ENCODE measurements at regions not wholly inside any gene's neighbourhood (a gene's known extent, or its start where the extent isn't known, plus 50 kb on each side); places are given as distances from the start of the nearest gene placed in this dataset.

DNA sequence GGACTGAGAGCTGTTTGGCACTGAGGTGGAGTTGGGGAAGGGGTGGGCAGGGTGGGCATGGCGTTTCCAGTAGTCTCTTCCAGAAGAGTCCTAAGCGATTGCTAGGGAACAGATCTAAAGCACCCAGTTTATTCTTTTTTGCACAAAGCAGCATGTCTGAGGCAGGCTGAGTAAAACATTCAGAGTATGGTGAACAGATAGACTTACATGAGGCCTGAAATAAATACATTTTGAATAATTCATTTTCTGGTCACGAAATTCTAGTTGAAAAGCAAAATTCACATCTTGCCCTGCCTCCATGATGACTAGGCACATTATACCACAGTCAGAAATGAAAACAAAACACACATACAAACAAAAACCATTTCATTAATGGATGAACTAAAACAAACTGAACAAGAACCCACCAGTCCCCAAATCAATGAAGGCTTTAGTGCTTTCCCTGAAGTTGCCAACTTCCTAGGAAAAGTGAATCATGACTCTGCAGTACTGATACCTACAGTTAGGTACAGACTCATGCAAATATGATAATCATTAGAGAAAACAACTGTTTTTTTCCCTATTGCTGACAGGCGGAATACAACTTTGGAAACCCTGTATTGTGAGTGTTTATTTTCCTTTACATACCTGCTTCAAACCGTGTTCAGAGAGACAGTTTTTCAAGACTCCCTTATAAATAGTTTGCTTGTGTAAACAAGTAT is 702.9 kb upstream of the POU3F2 start:
- no peak for DNase-seq
- no peaks in the 10 kb centered on the region for H3K27me3 Mint-ChIP-seq (ENCODE audit: insufficient read depth)
- TF ChIP-seq, protein P1, sequence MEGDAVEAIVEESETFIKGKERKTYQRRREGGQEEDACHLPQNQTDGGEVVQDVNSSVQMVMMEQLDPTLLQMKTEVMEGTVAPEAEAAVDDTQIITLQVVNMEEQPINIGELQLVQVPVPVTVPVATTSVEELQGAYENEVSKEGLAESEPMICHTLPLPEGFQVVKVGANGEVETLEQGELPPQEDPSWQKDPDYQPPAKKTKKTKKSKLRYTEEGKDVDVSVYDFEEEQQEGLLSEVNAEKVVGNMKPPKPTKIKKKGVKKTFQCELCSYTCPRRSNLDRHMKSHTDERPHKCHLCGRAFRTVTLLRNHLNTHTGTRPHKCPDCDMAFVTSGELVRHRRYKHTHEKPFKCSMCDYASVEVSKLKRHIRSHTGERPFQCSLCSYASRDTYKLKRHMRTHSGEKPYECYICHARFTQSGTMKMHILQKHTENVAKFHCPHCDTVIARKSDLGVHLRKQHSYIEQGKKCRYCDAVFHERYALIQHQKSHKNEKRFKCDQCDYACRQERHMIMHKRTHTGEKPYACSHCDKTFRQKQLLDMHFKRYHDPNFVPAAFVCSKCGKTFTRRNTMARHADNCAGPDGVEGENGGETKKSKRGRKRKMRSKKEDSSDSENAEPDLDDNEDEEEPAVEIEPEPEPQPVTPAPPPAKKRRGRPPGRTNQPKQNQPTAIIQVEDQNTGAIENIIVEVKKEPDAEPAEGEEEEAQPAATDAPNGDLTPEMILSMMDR (IDR thresholded peaks at IDR 0.05) = no peak
- H3K27ac Mint-ChIP-seq = no peak overlapping the region
- no peaks in the 10 kb centered on the region for H3K4me1 Mint-ChIP-seq (ENCODE audit: low read depth)
- no peaks in the 10 kb centered on the region for H3K36me3 Mint-ChIP-seq (ENCODE audit: low read depth)
- no peak overlapping the region for H3K4me3 Mint-ChIP-seq
- peaks cover 22% of the 10 kb centered on the region for H3K9me3 Mint-ChIP-seq

DNA sequence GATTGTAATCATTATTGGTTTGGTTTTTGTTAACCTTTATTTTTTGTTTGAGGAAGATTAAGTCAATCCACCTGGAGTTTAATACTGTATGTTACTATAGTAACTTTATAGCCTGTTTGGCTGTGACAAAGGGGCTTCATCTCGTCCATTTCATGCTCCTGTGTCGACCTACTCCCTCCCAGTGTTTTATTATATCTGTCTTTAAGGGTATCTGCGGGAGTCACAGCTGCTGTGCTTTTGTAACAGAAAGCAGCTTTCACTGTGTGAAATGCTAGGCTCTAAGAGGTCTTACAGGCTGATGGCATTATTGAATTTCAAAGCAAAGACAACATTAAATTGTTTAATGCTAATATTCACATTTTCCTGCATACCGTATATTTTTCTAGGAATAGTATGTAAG is 698.0 kb upstream of the POU3F2 start:
- TF ChIP-seq, protein P1 (IDR thresholded peaks at IDR 0.05) = no peak
- no peaks in the 10 kb centered on the region for H3K27me3 Mint-ChIP-seq (ENCODE audit: insufficient read depth)
- H3K9me3 Mint-ChIP-seq = peaks cover 12% of the 10 kb centered on the region
- DNase-seq = no peak
- no peak overlapping the region for H3K4me3 Mint-ChIP-seq
- H3K36me3 Mint-ChIP-seq (ENCODE audit: low read depth) = no peaks in the 10 kb centered on the region
- H3K27ac Mint-ChIP-seq = no peak overlapping the region
- H3K4me1 Mint-ChIP-seq (ENCODE audit: low read depth) = no peaks in the 10 kb centered on the region

DNA sequence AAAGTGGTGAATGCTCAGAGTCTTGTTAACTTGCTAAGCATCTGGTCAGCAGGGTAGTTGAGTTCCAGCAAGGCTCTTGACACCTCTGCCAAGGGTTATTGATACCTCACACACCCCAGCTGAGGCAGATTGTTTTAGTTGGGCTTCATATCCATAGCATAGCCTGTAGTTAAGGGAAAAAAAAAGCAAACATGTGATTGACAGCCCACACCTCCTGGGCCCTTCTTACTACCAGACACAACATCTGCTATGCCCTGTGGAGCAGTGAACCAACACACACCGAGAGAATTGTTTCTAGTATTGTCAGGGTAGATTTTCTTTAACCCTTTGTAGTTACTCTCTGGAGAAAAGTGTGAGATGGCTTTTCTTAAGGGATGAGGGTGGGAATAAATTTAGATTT is 697.0 kb upstream of the POU3F2 start:
- Mint-ChIP-seq H3K4me3 (no peak overlapping the region), H3K27me3 (ENCODE audit: insufficient read depth) (no peaks in the 10 kb centered on the region), H3K36me3 (ENCODE audit: low read depth) (0 out of 2 replicates have a peak, but pooled peaks cover 7% of the 10 kb centered on the region), H3K27ac (no peak overlapping the region), H3K4me1 (ENCODE audit: low read depth) (no peaks in the 10 kb centered on the region), H3K9me3 (peaks cover 19% of the 10 kb centered on the region)
- TF ChIP-seq, protein P1 (IDR thresholded peaks at IDR 0.05) = no peak
- DNase-seq = no peak

DNA sequence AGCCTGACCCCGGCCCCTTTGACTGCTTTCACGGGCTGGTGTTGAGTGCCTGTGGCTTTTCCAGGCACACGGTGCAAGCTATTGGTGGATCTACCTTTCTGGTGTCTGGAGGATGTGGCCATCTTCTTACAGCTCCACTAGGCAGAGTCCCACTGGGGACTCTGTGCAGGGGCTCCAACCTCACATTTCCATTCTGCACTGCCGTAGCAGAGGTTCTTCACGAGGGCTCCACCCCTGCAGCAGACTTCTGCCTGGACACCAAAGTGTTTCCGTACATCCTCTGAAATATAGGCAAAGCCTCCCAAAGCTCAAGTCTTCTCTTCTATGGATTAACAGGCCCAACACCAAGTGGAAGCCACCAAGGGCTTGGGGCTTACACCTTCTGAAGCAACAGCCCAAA is 691.5 kb upstream of the POU3F2 start:
- H3K36me3 Mint-ChIP-seq (ENCODE audit: low read depth) = peaks cover 7% of the 10 kb centered on the region; the same call in 1 of the 2 replicates
- no peak overlapping the region for H3K4me3 Mint-ChIP-seq
- H3K27ac Mint-ChIP-seq = no peak overlapping the region
- DNase-seq = no peak
- H3K9me3 Mint-ChIP-seq = peaks cover 30% of the 10 kb centered on the region
- no peaks in the 10 kb centered on the region for H3K27me3 Mint-ChIP-seq (ENCODE audit: insufficient read depth)
- H3K4me1 Mint-ChIP-seq (ENCODE audit: low read depth) = no peaks in the 10 kb centered on the region
- TF ChIP-seq, protein P1 (IDR thresholded peaks at IDR 0.05) = no peak

DNA sequence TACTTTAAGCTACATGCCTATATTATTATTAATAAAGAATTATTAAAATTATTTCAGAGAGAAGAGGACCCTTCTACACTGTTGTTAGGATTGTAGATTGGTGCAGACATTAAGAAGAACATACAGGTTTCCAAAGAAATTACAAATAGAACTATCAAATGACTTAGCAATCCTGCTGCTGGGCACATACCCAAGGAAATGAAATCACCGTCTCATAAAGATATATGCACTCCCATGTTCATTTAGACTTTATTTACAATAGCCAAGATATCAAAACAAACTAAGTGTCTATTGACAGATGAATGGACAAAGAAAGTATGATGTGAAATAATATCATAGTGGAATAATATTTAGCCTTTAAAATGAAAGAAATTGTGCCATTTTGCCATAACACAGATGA is 687.7 kb upstream of the POU3F2 start:
- DNase-seq = no peak
- TF ChIP-seq, protein P1 (IDR thresholded peaks at IDR 0.05) = no peak
- H3K4me3 Mint-ChIP-seq = no peak overlapping the region
- no peaks in the 10 kb centered on the region for H3K27me3 Mint-ChIP-seq (ENCODE audit: insufficient read depth)
- H3K4me1 Mint-ChIP-seq (ENCODE audit: low read depth) = no peaks in the 10 kb centered on the region
- peaks cover 31% of the 10 kb centered on the region for H3K9me3 Mint-ChIP-seq
- no peak overlapping the region for H3K27ac Mint-ChIP-seq
- H3K36me3 Mint-ChIP-seq (ENCODE audit: low read depth) = peaks cover 7% of the 10 kb centered on the region; the same call in 1 of the 2 replicates
